ENCODE measurements at regions not wholly inside any gene's neighbourhood (a gene's known extent, or its start where the extent isn't known, plus 50 kb on each side); places are given as distances from the start of the nearest gene placed in this dataset.

DNA sequence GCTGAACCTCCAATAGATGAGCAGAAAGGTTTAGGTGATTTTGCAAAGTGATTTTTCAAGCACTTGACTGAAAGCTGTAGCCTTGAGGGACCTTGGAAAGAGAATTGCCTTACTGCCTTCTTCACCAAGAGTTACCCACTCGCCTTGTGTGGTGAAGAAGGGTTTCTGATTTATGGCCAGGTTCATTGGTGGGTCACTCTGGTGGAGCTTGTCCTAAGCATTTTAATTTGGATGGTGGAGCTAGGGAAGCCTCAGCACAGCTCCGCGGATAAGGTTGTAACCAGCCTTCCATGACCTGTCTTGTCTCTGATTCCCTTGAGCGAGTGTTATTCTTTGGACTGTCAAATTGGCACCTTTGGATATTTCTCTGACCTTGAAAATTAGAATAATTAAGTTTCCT is 226.4 kb downstream of the FAT3 start (continued):
- TF ChIP-seq PBX3 (CRISPR knock-in tag; IDR thresholded peaks at IDR 0.05; ENCODE audit: borderline replicate concordance): no peak
- TF ChIP-seq NFIB (CRISPR knock-in tag; IDR thresholded peaks at IDR 0.05; ENCODE audit: borderline replicate concordance): no peak
- no peak for TF ChIP-seq RFX3 (CRISPR knock-in tag; IDR thresholded peaks at IDR 0.05)
- TF ChIP-seq, protein P1, sequence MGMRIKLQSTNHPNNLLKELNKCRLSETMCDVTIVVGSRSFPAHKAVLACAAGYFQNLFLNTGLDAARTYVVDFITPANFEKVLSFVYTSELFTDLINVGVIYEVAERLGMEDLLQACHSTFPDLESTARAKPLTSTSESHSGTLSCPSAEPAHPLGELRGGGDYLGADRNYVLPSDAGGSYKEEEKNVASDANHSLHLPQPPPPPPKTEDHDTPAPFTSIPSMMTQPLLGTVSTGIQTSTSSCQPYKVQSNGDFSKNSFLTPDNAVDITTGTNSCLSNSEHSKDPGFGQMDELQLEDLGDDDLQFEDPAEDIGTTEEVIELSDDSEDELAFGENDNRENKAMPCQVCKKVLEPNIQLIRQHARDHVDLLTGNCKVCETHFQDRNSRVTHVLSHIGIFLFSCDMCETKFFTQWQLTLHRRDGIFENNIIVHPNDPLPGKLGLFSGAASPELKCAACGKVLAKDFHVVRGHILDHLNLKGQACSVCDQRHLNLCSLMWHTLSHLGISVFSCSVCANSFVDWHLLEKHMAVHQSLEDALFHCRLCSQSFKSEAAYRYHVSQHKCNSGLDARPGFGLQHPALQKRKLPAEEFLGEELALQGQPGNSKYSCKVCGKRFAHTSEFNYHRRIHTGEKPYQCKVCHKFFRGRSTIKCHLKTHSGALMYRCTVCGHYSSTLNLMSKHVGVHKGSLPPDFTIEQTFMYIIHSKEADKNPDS (CRISPR knock-in tag; IDR thresholded peaks at IDR 0.05): no peak
- TF ChIP-seq ZFX (CRISPR knock-in tag; IDR thresholded peaks at IDR 0.05; ENCODE audit: low read depth): no peak
- no peak for TF ChIP-seq ZKSCAN1 (IDR thresholded peaks at IDR 0.05; ENCODE audit: low read length)
- no peak for TF ChIP-seq MED8 (CRISPR knock-in tag; IDR thresholded peaks at IDR 0.05; ENCODE audit: insufficient replicate concordance)
- TF ChIP-seq BORCS8-MEF2B (CRISPR knock-in tag; IDR thresholded peaks at IDR 0.05): no peak
- TF ChIP-seq, protein P2, sequence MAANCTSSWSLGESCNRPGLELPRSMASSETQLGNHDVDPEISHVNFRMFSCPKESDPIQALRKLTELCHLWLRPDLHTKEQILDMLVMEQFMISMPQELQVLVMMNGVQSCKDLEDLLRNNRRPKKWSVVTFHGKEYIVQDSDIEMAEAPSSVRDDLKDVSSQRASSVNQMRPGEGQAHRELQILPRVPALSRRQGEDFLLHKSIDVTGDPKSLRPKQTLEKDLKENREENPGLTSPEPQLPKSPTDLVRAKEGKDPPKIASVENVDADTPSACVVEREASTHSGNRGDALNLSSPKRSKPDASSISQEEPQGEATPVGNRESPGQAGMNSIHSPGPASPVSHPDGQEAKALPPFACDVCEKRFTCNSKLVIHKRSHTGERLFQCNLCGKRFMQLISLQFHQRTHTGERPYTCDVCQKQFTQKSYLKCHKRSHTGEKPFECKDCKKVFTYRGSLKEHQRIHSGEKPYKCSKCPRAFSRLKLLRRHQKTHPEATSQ (CRISPR knock-in tag; IDR thresholded peaks at IDR 0.05; ENCODE audit: borderline replicate concordance): no peak
- TF ChIP-seq RFXANK (CRISPR knock-in tag; IDR thresholded peaks at IDR 0.05): no peak
- no peak for TF ChIP-seq HNF4G (IDR thresholded peaks at IDR 0.05; ENCODE audit: borderline replicate concordance, low read depth, low read length)
- TF ChIP-seq HNF4G (CRISPR knock-in tag; IDR thresholded peaks at IDR 0.05; ENCODE audit: borderline replicate concordance, low read depth): no peak
